ENCODE measurements at regions not wholly inside any gene's neighbourhood (a gene's known extent, or its start where the extent isn't known, plus 50 kb on each side); places are given as distances from the start of the nearest gene placed in this dataset.

GRCh38 chr3:16686679-16687078 is 81.5 kb upstream of the DAZL start:
- TF ChIP-seq MAZ (IDR thresholded peaks at IDR 0.05; ENCODE audit: borderline replicate concordance, low read depth, low read length) = no peak
- TF ChIP-seq FOS (IDR thresholded peaks at IDR 0.05; ENCODE audit: low read depth, low read length) = no peak
- TF ChIP-seq USF2 (IDR thresholded peaks at IDR 0.05; ENCODE audit: low read depth, low read length) = no peak
- no peak for TF ChIP-seq SMC3 (IDR thresholded peaks at IDR 0.05; ENCODE audit: low read depth, low read length)
- no peak for TF ChIP-seq MAFK (IDR thresholded peaks at IDR 0.05; ENCODE audit: low read depth, low read length)
- TF ChIP-seq BHLHE40 (IDR thresholded peaks at IDR 0.05; ENCODE audit: low read depth, low read length) = no peak
- no peak for TF ChIP-seq NFE2L2 (IDR thresholded peaks at IDR 0.05; ENCODE audit: low read depth, low read length)
- TF ChIP-seq RCOR1 (IDR thresholded peaks at IDR 0.05; ENCODE audit: insufficient replicate concordance, low read length) = no peak
- no peak for TF ChIP-seq CEBPB (IDR thresholded peaks at IDR 0.05; ENCODE audit: low read depth, low read length)
- TF ChIP-seq CHD1 (IDR thresholded peaks at IDR 0.05; ENCODE audit: low read depth, low read length) = no peak
- no peak for TF ChIP-seq MXI1 (IDR thresholded peaks at IDR 0.05; ENCODE audit: borderline replicate concordance, low read depth, low read length)
- no peak for TF ChIP-seq CTCF (conservative IDR thresholded peaks at IDR 0.05; ENCODE audit: low read depth, low read length)
- TF ChIP-seq RFX5 (IDR thresholded peaks at IDR 0.05; ENCODE audit: low read depth, low read length) = no peak
- no peak for TF ChIP-seq ELK1 (IDR thresholded peaks at IDR 0.05; ENCODE audit: borderline replicate concordance, low read depth, low read length)
- no peak for TF ChIP-seq POLR2A (IDR thresholded peaks at IDR 0.05; ENCODE audit: low read depth, low read length)

More at GRCh38 chr3:16686679-16687078, 81.5 kb upstream of the DAZL start:
- no peaks in the 10 kb centered on the region for H3K27me3 ChIP-seq (ENCODE audit: control insufficient read depth, insufficient read depth, low read length)
- H3K4ac ChIP-seq (ENCODE audit: low read depth, low read length) = no peak overlapping the region
- ChIA-PET CTCF (no interaction called here), POLR2A (ENCODE audit: unreplicated experiment) (no interaction called here)
- no peak overlapping the region for H3K4me2 ChIP-seq (ENCODE audit: low read depth, low read length)
- no peaks in the 10 kb centered on the region for H3K36me3 ChIP-seq (ENCODE audit: control insufficient read depth, insufficient read depth, low read length)
- intact Hi-C loops (cut with micrococcal nuclease) = no loop called here
- no peak overlapping the region for H2BK5ac ChIP-seq (ENCODE audit: low read depth, low read length, poor library complexity, severe bottlenecking)
- H3K18ac ChIP-seq (ENCODE audit: low read depth, low read length) = no peak overlapping the region
- H2AFZ ChIP-seq (replicated peaks; ENCODE audit: low read length, poor library complexity) = no peak overlapping the region
- no peak overlapping the region for H4K5ac ChIP-seq (ENCODE audit: low read depth, low read length)
- no TSS peak for BruUV-seq (replicated peaks)
- ATAC-seq (ENCODE audit: low read depth) = no peak
- H3K79me1 ChIP-seq (ENCODE audit: low read depth in 1 of 2, low read length in 2 of 2) = no peaks in the 10 kb centered on the region
- H3K4me1 ChIP-seq (ENCODE audit: control insufficient read depth, insufficient read depth, low read length) = no peaks in the 10 kb centered on the region
- no peak overlapping the region for H2BK15ac ChIP-seq (ENCODE audit: low read depth, low read length)
- H3K9me3 ChIP-seq (ENCODE audit: control insufficient read depth, insufficient read depth, low read length) = no peaks in the 10 kb centered on the region
- H2BK20ac ChIP-seq (ENCODE audit: low read depth, low read length) = no peak overlapping the region
- WGBS, 2 experiments (ENCODE audit: extremely low coverage in 2 of 2, insufficient read length in 1 of 2) = 64% methylated on average over 2 of the region's 3 CpGs; no CpG with 5 or more reads in 1 of the 2 experiments
- no peak overlapping the region for H3K23ac ChIP-seq (ENCODE audit: low read depth, low read length)
- no peak overlapping the region for H4K91ac ChIP-seq (ENCODE audit: insufficient read depth, low read depth, low read length)
- H3K9ac ChIP-seq (ENCODE audit: low read depth, low read length) = no peak overlapping the region
- no peak overlapping the region for H4K8ac ChIP-seq (ENCODE audit: low read depth in 2 of 2, low read length in 2 of 2)
- H2AK5ac ChIP-seq (ENCODE audit: low read depth, low read length) = no peak overlapping the region
- H3K9me1 ChIP-seq (ENCODE audit: insufficient read depth, low read length) = no peaks in the 10 kb centered on the region
- no peak overlapping the region for H3K56ac ChIP-seq (ENCODE audit: extremely low read depth, insufficient read depth, low read length)
- H2AK9ac ChIP-seq (replicated peaks; ENCODE audit: low read depth, low read length, poor library complexity) = no peak overlapping the region
- H2BK120ac ChIP-seq (ENCODE audit: low read depth, low read length) = no peak overlapping the region
- no peak overlapping the region for H3K14ac ChIP-seq (replicated peaks; ENCODE audit: low read depth, low read length)
- in situ Hi-C loops (cut with MboI; ENCODE audit: low sequenced_read_pairs) = no loop called here
- no peak for DNase-seq
- H4K20me1 ChIP-seq (ENCODE audit: insufficient read depth, low read length) = no peaks in the 10 kb centered on the region
- no peak overlapping the region for H3K4me3 ChIP-seq (ENCODE audit: insufficient read depth, low read depth, low read length)
- dilution Hi-C loops (cut with HindIII; ENCODE audit: low sequenced_read_pairs, unreplicated experiment) = no loop called here
- H3K27ac ChIP-seq (ENCODE audit: insufficient read depth, low read length) = no peak overlapping the region

Measured in IMR-90 (cell line).